NCI-H2227 (cell line): ENCODE measurements at regions not wholly inside any gene's neighbourhood (a gene's known extent, or its start where the extent isn't known, plus 50 kb on each side); places are given as distances from the start of the nearest gene placed in this dataset.
A peak's percentile ranks its signal among the peaks of the same experiment; 100 is the strongest.
"Not testable (repeated sequence)": the region's sequence is repeated elsewhere in the genome, so short reads cannot be mapped to it uniquely, and the experiment has no call there.

ENCODE experiments used
- DNase-seq: peaks from one replicate; lab custom pipeline; 2025; ENCODE audit not compliant: unreplicated experiment; lab: John Stamatoyannopoulos, UW

GRCh38 chr7:156324201-156324600, 316.4 kb upstream of the RNF32 start:
- no peak for DNase-seq

- DNase-seq, result not testable (repeated sequence)
Observed at GRCh38 chr7:156321430-156321829, 319.1 kb upstream of the RNF32 start.

GRCh38 chr7:156318926-156319325, 321.6 kb upstream of the RNF32 start:
- no peak for DNase-seq

- DNase-seq, result peak; percentile 35
Observed at GRCh38 chr7:156318426-156318825, 322.1 kb upstream of the RNF32 start.

- DNase-seq, result no peak
Observed at GRCh38 chr7:156309016-156309620, 331.5 kb upstream of the RNF32 start.

- DNase-seq, result no peak
Observed at GRCh38 chr7:156307193-156307592, 333.4 kb upstream of the RNF32 start.

GRCh38 chr7:156305351-156305750, 335.2 kb upstream of the RNF32 start:
- DNase-seq, result no peak

GRCh38 chr7:156282816-156283215, 357.8 kb upstream of the RNF32 start:
- no peak for DNase-seq

- DNase-seq, result no peak
Observed at GRCh38 chr7:156279635-156280034, 360.9 kb upstream of the RNF32 start.

GRCh38 chr7:156275292-156275691, 365.3 kb upstream of the RNF32 start:
- no peak for DNase-seq

- DNase-seq, result no peak
Observed at GRCh38 chr7:156274557-156274956, 366.0 kb upstream of the RNF32 start.

- no peak for DNase-seq
Observed at GRCh38 chr7:156261581-156261980, 379.0 kb upstream of the RNF32 start.

GRCh38 chr7:156257904-156258303, 382.7 kb upstream of the RNF32 start:
- DNase-seq, result no peak

GRCh38 chr7:156255635-156256034, 384.9 kb upstream of the RNF32 start:
- DNase-seq, result no peak

- no peak for DNase-seq
Observed at GRCh38 chr7:156251861-156252260, 388.7 kb upstream of the RNF32 start.

- DNase-seq, result no peak
Observed at GRCh38 chr7:156240532-156240931, 400.0 kb upstream of the RNF32 start.

GRCh38 chr7:156238366-156239133, 402.0 kb upstream of the RNF32 start:
- DNase-seq, result no peak

GRCh38 chr7:156237614-156238013, 403.0 kb upstream of the RNF32 start:
- no peak for DNase-seq

- no peak for DNase-seq
Observed at GRCh38 chr7:156236936-156237599, 403.5 kb upstream of the RNF32 start.

- DNase-seq, result no peak
Observed at GRCh38 chr7:156236181-156236889, 404.2 kb upstream of the RNF32 start.

GRCh38 chr7:156234666-156235494, 405.7 kb upstream of the RNF32 start:
- no peak for DNase-seq
